RPMI8226 (cell line): ENCODE measurements at regions not wholly inside any gene's neighbourhood (a gene's known extent, or its start where the extent isn't known, plus 50 kb on each side); places are given as distances from the start of the nearest gene placed in this dataset.
"Not testable (repeated sequence)": the region's sequence is repeated elsewhere in the genome, so short reads cannot be mapped to it uniquely, and the experiment has no call there.

Experiments used
- DNase-seq: peaks from one replicate; pipeline ENCODE4 v3.0.0-alpha.2; 2015

DNA sequence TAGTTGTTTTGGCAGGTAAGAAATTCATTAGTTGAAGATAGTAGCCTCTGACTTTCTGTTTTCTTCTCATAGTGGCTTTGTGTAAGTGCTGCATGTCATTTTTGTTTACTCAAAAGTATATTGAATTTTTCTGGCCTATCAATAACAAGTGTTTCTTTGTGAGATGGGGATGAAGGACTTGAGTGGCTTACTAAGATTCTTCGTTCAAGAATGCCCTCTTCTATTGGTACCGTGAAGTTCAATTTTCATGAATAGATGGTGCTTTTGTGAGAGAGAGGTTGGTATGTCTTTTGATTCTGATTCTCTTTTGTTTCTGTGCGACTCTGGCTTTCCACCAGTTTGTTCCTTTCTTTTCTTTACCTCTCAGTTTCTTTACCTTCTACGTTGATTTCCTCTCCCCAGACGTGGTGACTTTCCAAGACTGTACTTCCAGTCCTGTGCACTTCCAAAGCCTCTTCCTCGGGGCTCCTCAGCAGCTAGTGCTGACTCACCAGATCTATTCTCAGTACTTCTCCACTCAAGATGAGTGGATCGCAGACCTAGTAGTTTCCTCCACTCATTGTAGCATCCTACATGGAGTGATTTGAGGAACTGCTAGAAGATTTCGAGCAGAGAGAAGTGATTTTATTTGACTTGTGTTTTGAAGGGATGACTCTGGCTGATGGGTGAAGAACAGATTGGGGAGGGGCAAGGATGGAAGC lies 82.0 kb upstream of the EPHB3 start:
- no peak for DNase-seq

DNA sequence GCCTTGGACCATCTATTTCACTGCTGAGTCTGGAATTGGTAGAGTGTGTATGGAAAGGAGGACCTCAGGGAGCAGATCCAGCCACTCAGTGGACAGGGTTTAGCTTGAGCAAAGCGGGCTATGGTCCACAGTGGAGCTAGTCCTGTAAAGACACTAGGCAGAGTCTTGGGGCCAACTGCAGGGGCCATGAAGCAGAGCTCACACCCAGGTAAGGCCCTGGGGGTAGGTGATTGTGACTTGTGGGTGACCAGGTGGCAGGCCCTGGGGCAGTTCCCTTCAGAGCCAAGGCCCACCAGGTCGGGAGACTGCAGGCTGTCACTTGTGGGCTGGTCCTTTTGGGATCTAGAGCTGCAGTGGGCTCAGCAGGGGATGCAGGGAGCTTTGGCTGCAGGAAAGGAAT lies 80.8 kb upstream of the EPHB3 start:
- DNase-seq = no peak

DNA sequence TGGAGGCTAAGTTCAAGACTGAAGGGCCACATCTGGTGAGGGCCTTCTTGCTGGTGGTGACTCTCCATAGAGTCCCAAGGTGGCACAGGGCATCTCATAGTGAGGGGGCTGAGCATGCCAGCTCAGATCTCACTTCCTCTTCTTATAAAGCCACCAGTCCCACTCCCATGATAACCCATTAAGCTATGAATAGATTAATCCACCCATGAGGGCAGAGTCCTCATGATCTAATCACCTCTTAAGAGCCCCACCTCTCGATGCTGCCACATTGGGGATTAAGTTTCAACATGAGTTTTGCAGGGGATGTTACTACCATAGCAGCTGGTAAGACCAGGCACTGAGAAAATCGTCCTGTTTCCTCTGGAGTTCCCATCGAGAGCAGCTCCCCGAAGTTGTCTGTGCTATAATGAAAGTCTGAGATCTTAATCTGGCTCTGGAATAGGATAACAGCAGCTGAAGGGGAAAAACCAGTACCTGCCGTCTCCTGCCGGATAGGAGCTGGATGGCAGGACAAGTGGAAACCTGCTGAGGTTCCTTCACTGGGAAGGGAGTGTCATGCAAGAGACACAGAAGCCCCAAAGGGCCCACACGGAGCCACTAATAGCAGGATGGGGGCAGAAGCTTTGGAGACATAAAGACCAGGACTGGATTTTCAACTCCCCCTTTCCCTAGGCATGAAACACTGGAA lies 79.5 kb upstream of the EPHB3 start:
- DNase-seq = no peak

DNA sequence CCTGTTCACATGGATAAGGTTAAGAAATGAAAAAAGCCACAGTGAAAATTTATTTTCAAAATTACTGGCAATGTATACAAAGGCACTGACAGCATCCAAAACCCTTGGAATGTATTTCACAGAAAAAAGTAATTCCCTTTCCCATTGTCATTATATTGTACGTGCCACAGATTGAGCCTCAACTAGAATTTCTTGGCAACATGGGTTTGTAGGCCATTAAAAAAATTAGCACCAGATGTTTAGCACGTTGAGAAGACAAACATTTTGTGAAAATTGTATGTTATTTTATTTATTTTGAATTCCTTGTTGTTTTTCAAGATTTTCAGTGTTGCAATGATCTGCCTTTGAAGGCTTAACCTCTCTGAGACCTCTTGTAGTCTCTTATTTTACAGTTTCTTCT lies 76.3 kb upstream of the EPHB3 start:
- no peak for DNase-seq

DNA sequence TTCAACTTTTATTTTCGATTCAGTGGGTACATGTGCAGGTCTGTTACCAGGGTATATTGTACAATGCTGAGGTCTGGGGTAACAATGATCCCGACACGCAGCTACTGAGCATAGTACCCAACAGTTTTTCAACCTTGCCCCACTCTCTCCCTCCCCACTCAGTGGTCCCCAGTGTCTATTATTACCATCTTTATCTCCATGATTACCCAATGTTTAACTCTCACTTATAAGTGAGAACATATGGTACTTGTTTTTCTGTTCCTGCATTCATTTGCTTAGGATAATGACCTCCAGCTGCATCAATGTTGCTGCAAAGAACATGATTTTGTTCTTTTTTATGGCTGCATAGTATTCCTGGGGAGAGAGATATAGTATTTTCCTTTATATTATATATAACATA lies 75.7 kb upstream of the EPHB3 start:
- DNase-seq = no peak

DNA sequence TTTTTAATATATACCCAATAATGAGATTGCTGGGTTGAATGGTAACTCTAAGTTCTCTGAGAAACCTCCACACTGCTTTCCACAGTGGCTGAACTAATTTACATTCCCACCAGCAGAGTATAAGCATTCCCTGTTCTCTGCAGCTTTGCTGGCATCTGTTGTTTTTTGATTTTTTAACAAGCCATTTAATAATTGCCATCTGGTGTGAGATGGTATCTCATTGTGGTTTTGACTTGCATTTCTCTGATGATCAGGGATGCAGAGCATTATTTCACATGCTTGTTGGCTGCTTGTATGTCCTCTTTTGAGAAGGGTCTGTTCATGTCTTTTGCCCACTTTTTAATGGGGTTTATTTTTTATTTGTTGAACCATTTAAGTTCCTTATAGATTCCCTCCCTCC lies 75.0 kb upstream of the EPHB3 start:
- DNase-seq = no peak

DNA sequence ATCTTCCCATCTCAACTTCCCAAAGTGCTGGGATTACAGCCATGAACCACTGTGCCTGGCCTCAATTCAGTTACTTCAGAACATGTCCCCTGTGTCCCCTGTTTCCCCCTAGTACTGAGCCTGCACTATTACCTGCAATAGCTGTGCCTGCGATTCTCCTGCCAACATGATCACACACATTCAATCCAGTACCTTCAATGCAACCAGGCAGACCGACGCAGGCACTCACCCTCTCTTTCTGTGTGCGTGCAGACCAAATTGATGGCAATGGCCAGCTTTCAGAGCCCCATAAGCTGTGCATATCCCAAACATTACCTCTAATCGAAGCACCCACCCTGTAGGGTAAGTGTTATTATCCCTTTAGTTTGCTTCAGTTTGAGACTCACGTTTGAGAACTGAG lies 73.0 kb upstream of the EPHB3 start:
- DNase-seq = no peak

DNA sequence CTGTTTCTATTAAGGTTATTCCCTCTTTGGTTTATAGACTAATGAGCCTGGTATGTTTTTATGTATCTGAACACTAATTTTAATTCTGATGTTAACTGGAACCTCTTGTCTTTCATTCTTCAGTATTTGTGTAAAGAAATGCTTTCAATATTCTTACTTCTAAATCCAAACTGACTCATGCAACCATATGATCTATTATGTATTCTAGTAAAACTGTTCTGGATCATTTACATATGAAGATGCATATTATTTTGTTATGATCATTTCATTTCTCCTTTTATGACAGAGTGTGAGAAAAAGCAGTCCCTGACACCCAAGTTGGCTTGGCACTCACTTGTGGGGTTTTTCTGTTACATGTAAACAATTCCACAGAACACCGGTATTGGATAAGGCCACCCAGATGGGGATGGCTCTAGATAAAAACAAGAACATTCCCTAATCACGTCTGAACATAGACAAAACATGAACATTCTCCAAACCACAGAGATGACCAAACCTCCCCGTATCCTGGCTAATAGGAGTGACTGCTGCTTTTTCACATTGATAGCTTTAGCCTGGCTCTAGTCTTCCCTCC lies 72.2 kb upstream of the EPHB3 start:
- DNase-seq = no peak

DNA sequence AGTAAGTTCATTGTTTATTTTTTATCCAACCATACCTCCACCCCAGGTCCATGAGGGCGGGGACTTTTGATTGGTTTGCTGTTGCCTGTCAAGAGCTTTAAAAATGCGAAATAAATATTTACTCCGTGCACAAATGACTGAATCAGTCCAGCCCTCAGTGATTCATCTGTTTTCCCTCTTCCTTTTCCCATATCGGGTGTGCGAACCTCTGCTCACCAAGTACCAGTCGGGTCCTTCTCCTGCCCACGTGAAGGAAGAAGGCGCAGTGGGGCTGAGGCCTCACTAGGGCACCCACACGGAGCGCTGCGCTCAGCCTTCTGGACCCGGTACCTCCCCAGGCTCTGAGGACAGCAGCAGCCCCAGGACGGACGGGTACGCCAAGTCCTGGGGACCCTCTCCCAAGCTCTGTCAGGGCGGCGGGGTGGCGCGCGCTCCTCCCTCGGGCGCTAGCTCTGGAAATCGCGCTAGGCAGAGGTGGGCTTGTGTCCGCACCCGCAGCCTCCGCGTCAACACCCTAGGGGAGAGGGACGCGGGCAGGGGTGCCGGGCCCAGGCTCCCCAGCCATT lies 70.5 kb upstream of the EPHB3 start:
- DNase-seq = no peak

DNA sequence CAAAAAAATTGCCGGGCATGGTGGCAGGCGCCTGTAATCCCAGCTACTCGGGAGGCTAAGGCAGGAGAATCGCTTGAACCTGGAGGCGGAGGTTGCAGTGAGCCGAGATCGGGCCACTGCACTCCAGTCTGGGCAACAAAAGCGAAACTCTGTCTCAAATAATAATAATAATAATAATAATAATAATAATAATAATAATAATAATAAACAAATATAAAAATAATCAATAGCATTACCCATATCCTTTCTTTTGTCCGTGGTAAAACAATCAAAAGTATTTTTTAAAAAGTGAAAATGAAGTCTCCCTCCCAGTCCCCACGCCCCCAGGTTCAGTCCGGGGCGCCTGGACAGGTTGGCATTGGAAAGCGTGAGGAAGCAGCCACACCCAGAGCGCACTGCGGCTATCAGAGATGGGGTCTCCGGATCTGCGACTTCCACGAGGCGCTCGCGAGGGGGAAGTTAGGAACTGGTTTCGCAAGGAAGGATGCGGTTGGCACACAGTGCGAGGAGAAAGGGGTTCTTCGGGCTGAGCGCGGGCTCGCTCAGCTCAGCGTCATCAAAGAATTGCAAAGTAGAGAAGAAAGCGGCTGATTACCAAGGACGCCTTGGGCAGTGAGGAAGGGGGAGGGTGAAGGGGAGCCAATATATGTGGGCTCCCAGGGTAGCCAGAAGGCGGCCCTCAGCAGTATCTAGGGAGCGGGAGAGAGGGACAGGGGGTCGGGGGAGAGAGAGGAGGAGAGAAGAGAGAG lies 69.5 kb upstream of the EPHB3 start:
- no peak for DNase-seq

DNA sequence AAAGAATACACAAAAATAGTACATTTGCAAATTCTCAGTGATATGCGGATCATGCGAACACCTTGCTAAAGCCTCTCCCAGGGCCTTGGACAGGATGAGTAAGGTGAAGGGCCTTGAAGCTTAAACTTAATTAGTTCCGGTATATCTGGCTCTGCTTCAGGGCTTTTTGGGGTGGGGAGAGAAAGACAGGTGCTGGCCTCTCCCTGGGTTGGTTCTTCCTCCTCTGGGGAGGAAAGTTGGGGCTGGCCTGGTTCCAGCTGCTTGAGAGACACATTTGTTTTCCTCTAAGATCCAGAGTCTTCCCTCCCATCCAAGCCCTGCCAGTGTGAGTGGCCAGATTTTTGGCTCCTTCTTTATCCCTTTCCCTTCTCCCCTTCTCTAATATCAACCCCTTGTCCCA lies 64.7 kb upstream of the EPHB3 start:
- peak; percentile 55 for DNase-seq

DNA sequence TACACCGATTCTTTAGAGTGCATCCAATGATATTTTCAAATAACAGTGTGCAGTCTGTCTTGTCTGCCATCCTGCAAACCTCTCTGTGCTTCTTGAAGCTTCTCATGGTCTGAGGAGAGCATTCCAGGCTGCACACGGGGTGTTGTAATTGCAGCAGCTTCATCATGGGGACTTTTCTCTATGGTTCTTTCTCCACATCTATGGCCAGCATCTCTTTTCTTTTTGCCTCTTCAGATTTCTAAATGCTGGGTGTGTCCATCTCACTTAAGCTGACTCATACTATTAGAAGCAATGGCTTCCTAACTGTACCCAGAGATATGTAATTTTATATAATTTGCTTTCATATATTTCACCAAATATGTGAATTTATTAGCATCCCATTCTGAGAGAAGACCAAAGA lies 63.8 kb upstream of the EPHB3 start:
- no peak for DNase-seq

DNA sequence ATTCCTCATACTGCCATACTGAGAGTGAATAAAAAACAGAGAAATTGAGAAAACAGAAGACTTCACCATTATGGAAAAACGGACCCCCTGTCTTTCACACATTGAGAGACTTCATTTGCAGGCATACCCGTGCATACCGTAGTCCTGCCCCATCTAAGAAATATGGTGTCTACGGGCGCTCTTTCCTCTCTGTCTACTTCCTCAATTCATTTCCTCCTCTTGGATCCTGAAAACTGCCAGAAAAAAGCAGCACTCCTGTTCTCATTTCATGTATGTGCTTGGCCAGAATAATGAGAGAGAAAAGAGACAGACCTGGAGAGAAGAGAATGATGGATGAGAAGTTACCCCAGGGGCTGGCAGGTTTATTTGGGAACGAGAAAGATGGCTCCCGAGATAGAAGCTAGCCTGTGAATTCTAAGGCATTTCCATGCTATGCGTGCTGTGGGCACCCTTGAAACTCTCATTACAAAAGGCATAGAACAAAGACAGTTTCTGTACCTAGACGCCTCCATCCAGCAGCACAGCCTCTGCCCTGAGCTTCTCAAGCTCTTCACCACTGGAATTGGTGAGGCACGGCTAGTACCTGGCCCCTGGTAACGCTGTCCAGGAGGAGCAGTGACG lies 62.5 kb upstream of the EPHB3 start:
- no peak for DNase-seq

DNA sequence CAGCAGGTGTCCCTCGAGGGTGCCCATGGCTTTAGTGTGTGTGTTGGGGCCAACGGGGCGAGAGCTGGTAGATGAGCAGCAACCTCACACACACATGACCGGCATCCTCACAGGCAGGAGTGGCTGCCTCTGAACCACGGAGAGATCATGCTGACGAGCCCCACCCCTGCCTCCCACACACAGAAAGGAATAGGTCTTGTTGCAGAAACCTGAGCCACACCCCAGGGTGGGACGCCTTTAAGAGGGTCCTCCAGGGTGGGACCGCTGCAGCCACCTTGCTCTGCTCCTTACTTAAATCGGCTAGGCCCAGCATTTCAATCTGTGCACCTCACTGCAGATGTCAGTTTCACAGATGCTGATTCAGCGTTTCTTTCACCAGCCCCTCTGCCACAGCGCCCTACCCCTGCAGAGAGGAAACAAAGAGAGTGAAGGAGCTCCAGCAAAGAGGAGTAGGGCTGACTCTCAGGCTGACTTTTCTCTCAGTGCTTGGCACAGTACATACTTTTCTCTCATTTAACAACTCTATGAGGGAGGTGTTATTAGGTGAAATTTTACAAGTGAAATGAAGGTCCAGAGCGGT lies 61.2 kb upstream of the EPHB3 start:
- peak; percentile 34 for DNase-seq

DNA sequence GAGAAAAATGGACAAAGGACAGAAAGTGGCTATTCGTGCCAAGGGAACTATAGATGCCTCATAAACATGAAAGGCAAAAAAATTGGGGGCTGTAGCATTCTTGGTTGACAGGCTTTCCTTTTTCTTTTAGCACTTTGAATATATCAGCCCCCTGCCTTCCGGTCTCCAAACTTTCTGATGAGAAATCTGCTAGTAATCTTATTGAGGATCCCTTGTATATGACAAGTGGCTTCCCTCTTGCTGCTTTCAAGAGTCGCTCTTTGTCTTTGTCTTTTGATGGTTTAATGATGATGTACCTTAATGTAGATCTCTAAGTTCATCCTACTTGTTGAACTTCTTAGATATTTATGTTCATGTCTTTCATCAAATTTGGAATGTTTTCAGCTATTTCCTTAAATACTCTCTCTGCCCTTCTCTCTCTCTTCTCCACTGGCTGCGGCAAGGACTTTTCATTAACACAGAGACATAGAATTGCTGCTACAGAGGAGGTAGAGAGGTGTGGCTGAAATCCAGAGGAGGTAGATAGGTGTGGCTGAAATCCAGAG lies 59.4 kb upstream of the EPHB3 start:
- no peak for DNase-seq

DNA sequence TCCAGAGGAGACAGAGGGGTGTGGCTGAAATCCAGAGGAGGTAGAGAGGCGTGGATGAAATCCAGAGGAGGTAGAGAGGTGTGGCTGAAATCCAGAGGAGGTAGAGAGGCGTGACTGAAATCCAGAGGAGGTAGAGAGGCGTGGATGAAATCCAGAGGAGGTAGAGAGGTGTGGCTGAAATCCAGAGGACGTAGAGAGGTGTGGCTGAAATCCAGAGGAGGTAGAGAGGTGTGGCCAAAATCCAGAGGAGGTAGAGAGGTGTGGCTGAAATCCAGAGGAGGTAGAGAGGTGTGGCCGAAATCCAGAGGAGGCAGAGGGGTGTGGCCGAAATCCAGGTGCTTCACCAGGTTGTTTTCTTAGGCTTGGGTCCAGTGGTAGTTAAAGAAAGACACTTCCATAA lies 58.7 kb upstream of the EPHB3 start:
- DNase-seq = not testable (repeated sequence)

DNA sequence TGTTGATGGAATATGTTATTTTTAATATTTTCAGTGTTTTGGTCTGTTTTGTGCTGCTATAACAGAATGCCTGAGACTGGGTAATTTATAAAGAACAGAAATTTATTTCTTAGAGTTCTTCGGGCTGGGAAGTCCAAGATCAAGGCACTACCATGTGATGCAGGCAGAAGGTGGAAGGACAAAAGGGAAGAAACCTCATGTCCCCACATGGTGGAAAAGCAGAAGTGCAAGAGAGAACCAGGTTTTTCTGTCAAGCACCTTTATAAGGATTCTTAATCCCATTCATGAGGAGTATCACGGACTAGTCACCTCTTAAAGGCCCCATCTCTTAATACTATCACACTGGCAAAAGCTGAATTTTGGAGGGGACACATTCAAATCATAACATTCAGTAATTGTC lies 57.9 kb upstream of the EPHB3 start:
- no peak for DNase-seq

DNA sequence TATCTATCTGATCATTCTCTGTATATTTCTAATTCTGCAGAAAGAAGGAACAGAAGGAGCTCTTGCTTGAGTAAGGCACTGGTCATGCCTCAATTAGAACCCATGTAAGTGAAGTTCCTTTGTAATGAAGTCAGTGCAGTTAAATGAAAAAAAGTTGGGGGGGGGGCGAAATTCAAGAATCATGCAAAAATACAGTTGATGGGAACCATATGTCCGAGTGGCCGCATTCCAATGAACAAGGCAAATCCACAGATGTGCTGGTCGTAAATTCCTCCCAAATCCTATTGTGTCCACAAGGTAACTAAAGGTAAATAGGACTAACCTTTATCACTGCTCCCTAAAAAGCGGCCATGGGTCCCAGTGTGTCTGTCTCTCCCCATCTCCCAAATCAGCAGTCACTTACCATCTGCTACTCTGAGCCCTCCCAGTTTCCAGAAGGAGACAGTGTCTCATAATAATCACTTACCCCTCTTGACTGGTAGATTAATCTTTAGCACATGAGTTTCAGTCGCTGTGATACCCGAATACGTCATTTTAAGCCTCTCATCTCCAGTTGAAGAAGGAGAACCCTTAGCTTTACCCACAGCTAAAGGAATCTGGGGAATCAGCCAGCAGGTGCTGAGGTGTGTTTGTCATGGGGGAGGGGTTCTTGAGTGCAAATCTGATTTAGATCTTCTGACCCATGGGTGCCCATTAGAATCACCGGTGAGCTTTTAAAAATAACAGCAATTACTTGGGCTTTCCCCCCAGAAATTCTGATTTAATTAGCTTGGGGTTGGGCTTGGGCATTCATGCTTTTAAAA lies 56.3 kb upstream of the EPHB3 start:
- no peak for DNase-seq

DNA sequence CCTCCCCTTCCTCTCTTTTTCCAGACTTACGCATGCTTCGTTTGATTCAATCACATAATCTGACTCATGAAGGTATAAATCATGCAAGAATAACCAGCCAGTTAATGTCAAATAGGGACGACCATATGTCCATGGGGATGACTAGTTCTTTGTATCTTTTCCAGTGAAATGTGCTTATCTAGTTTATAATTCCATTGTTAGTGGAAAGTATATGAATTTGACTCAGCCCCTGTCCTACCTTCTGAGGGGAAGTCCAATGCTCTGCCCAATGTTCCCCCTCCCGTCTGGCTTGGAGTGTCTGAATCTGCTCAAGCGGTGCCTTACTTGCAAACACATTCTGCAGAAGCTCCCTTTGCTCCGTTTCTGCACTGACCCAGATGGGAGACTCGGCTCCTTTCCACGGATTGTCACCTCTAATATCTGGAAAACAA lies 55.0 kb upstream of the EPHB3 start:
- no peak for DNase-seq

DNA sequence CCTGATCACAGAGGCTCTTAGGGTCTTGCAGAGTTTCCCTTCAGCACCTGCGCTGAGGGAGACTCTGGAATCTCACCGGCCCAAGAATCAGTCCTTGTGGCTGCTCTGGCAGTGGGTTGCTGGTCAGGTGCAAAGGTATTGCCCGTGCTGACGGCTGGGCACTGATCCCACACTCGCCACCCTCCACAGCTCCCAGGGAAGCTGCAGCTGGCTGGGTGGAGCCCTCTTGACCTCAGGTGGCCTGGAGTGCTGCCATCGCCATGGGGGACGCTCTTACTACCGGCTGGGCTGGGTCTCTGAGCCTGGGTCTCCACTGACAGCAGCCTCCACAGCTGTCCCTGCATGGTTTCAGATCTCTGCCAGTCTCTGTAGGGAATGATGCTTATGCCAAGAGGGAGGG lies 52.6 kb upstream of the EPHB3 start:
- peak; percentile 72 for DNase-seq

DNA sequence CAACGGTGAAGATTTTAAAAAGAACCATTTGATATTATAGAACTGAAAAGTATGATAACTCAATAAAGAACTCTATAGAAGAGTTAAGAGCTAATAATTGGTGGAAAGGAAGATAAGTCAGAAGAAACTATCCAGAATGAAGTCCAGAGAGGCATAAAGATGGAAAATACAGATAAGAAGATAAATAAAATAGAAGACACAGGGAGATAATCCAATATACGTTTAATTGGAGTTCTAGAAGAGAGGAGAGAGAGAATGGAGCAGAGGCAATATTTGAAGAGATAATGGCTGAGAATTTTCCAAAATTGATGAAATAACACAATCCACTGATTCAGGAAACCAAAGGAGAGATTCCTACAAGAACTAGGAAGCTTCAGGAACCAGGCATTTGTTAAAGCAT lies 49.8 kb upstream of the EPHB3 start:
- no peak for DNase-seq
